ENCODE measurements at regions not wholly inside any gene's neighbourhood (a gene's known extent, or its start where the extent isn't known, plus 50 kb on each side); places are given as distances from the start of the nearest gene placed in this dataset.

DNA sequence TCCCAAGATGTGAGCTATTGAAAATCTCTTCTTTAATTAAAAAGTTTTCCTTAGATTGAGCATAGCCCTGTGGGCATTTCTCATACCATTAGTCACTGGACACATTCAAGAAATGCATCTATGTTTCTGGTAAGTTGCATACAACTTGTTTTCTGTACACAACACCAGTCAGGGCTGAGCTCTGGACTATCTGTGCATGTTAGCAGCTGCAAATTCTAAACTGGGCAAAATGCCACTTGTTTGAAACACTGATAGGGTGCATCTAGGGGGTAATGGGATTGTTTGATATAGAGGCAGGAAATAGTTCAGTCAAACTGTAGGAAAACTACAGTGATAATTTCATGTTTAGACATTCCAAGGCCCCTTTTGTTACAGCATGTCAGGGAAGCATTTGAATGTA lies 145.6 kb upstream of the NPY start:
- no peak for DNase-seq (ENCODE audit: low spot score in 2 of 2)
- no peak overlapping the region for H3K4me3 ChIP-seq
- H3K9me3 ChIP-seq = no peaks in the 10 kb centered on the region
- intact Hi-C loops (cut with DNase I; ENCODE audit: low total_unique reads) = no loop called here
- H3K27ac ChIP-seq = no peak overlapping the region
- TF ChIP-seq POLR2A (IDR thresholded peaks at IDR 0.05) (no peak), POLR2AphosphoS5 (IDR thresholded peaks at IDR 0.05) (no peak)
- TF ChIP-seq, protein P1, sequence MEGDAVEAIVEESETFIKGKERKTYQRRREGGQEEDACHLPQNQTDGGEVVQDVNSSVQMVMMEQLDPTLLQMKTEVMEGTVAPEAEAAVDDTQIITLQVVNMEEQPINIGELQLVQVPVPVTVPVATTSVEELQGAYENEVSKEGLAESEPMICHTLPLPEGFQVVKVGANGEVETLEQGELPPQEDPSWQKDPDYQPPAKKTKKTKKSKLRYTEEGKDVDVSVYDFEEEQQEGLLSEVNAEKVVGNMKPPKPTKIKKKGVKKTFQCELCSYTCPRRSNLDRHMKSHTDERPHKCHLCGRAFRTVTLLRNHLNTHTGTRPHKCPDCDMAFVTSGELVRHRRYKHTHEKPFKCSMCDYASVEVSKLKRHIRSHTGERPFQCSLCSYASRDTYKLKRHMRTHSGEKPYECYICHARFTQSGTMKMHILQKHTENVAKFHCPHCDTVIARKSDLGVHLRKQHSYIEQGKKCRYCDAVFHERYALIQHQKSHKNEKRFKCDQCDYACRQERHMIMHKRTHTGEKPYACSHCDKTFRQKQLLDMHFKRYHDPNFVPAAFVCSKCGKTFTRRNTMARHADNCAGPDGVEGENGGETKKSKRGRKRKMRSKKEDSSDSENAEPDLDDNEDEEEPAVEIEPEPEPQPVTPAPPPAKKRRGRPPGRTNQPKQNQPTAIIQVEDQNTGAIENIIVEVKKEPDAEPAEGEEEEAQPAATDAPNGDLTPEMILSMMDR (IDR thresholded peaks at IDR 0.05) = no peak
- H3K4me1 ChIP-seq = no peaks in the 10 kb centered on the region
- no peaks in the 10 kb centered on the region for H3K27me3 ChIP-seq
- no peaks in the 10 kb centered on the region for H3K36me3 ChIP-seq

DNA sequence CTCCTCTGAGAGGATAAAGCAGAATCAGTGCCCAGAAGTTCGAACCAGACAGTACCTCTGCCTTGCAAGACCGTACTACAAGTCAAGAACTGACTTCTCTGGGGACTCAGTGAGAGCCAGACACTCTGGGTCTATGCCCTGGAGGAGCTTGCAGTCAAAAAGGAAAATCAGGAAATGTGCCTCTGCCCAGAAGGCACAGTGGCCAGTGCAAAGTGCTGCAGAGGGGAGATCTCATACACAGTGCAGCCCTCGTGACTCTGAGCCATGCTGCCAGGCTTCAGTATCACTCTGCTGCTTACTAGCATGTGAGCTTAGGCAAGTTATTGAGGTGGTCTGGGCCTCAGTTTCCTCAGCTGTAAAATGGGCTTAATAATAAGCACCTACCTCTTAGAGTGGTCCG lies 144.0 kb upstream of the NPY start:
- Histone ChIP-seq H3K9me3 (no peaks in the 10 kb centered on the region), H3K36me3 (no peaks in the 10 kb centered on the region), H3K4me1 (no peaks in the 10 kb centered on the region), H3K27me3 (no peaks in the 10 kb centered on the region), H3K4me3 (no peak overlapping the region), H3K27ac (no peak overlapping the region)
- intact Hi-C loops (cut with DNase I; ENCODE audit: low total_unique reads) = no loop called here
- no peak for DNase-seq (ENCODE audit: low spot score in 2 of 2)
- TF ChIP-seq, protein P1 (IDR thresholded peaks at IDR 0.05) = no peak
- TF ChIP-seq POLR2A (IDR thresholded peaks at IDR 0.05) (no peak), POLR2AphosphoS5 (IDR thresholded peaks at IDR 0.05) (no peak)

DNA sequence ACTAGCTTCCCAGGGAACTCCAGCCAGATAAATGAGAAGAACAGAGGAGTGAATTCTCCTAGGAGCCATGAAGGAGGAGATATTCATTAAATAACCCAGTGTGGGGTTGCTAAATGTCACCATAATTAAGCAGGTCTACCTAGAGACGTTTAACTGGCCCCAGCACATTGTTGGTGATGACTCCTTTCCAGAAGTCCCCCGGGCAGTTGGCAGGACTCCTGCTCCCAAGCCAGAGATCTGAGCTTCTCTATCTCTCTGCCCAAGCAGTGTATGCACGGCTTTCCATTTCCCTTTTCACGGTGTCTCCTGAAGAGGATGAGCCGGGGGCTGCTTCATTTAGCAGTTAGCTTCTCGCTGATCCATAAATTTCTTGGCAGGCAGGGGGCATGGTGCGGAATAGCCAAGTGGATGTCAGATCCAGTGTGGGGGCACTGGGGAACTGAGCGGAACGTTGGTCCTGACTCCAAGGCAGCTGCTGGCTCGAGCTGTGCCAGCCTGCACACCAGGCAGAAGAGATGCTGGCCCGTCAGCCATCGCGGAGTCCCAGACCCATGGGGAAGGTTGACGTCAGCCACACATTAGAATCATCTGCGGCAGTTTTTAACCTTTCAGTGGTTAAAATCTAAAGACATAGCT lies 142.0 kb upstream of the NPY start:
- Histone ChIP-seq H3K9me3 (no peaks in the 10 kb centered on the region), H3K4me3 (peak overlapping the region in 1 of 3 donors; percentile 46), H3K36me3 (no peaks in the 10 kb centered on the region), H3K27ac (no peak overlapping the region), H3K4me1 (no peaks in the 10 kb centered on the region), H3K27me3 (no peaks in the 10 kb centered on the region)
- intact Hi-C loops (cut with DNase I; ENCODE audit: low total_unique reads) = no loop called here
- TF ChIP-seq, protein P1 (IDR thresholded peaks at IDR 0.05) = no peak
- TF ChIP-seq POLR2AphosphoS5 (IDR thresholded peaks at IDR 0.05) (no peak), POLR2A (IDR thresholded peaks at IDR 0.05) (no peak)
- DNase-seq (ENCODE audit: low spot score in 2 of 2) = no peak

DNA sequence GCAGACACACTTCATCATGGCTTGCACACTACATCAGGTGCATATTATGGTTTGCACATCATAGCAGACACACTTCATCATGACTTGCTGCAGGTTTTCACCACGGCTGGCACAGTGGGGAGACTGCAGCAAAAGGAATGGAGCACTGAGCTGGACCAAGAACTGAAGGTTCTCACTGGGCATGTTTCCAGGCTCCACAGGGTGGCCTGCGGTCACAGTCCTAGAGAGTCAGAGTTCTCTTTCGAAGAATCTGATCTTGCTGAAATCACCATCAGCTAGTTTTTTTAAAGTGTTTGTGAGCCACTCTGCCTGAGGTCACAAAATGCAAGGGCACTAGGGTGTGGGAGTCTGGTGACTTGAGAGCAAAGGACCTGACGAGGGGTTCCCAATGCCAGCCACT lies 140.4 kb upstream of the NPY start:
- DNase-seq (ENCODE audit: low spot score in 2 of 2) = no peak
- no peak for TF ChIP-seq POLR2A (IDR thresholded peaks at IDR 0.05)
- no peak for TF ChIP-seq POLR2AphosphoS5 (IDR thresholded peaks at IDR 0.05)
- TF ChIP-seq, protein P1 (IDR thresholded peaks at IDR 0.05) = no peak
- intact Hi-C loops (cut with DNase I; ENCODE audit: low total_unique reads) = no loop called here
- H3K4me3 ChIP-seq = no peak overlapping the region
- H3K36me3 ChIP-seq = no peaks in the 10 kb centered on the region
- H3K27me3 ChIP-seq = no peaks in the 10 kb centered on the region
- H3K4me1 ChIP-seq = no peaks in the 10 kb centered on the region
- no peaks in the 10 kb centered on the region for H3K9me3 ChIP-seq
- no peak overlapping the region for H3K27ac ChIP-seq

DNA sequence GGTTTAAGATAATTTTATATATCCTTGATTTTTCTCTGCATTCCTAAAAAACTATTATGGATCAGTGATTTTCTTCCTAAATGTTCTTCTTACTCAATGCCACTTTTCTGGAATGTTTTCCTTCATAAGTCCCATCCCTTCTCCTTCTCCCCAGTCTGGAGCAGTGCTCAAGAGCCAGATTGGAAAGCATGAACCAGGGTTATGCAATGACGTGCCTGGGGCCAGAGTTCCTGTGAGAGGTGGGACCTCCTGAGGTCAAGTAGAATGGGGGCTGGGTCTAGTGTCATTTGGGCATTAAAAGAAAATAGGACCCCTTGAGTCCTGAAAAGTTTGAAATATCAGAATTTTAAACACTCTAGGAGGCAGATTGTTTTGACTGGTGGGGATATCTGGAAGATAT lies 132.0 kb upstream of the NPY start:
- Histone ChIP-seq H3K4me1 (no peaks in the 10 kb centered on the region), H3K9me3 (peaks cover 0 to 12% of the 10 kb centered on the region in 2 donors), H3K36me3 (no peaks in the 10 kb centered on the region), H3K4me3 (no peak overlapping the region), H3K27ac (no peak overlapping the region), H3K27me3 (no peaks in the 10 kb centered on the region)
- no peak for DNase-seq (ENCODE audit: low spot score in 2 of 2)
- no peak for TF ChIP-seq POLR2A (IDR thresholded peaks at IDR 0.05)
- TF ChIP-seq, protein P1 (IDR thresholded peaks at IDR 0.05) = no peak
- no peak for TF ChIP-seq POLR2AphosphoS5 (IDR thresholded peaks at IDR 0.05)
- intact Hi-C loops (cut with DNase I; ENCODE audit: low total_unique reads) = no loop called here
